ENCODE measurements at regions not wholly inside any gene's neighbourhood (a gene's known extent, or its start where the extent isn't known, plus 50 kb on each side); places are given as distances from the start of the nearest gene placed in this dataset.

GRCh38 chr2:175811971-175812370, 190.1 kb downstream of the LNPK start:
- TF ChIP-seq POLR2A (IDR thresholded peaks at IDR 0.05), result no peak
- no peak for TF ChIP-seq CTCF (IDR thresholded peaks at IDR 0.05)
